GM19468 (cell line): ENCODE measurements at regions not wholly inside any gene's neighbourhood (a gene's known extent, or its start where the extent isn't known, plus 50 kb on each side); places are given as distances from the start of the nearest gene placed in this dataset.
"Not testable (repeated sequence)": the region's sequence is repeated elsewhere in the genome, so short reads cannot be mapped to it uniquely, and the experiment has no call there.

Experiments used
- ATAC-seq: cut with Tn5 transposase; IDR thresholded peaks from one replicate; pipeline ENCODE4 v1.9.1; 2021; ENCODE audit warnings: mild to moderate bottlenecking, moderate library complexity, moderate number of reproducible peaks; ENCODE audit not compliant: unreplicated experiment; ENCODE audit errors: extremely low read depth

GRCh38 chr10:6841761-6842160 is 261.7 kb upstream of the PRKCQ start:
- no peak for ATAC-seq

DNA sequence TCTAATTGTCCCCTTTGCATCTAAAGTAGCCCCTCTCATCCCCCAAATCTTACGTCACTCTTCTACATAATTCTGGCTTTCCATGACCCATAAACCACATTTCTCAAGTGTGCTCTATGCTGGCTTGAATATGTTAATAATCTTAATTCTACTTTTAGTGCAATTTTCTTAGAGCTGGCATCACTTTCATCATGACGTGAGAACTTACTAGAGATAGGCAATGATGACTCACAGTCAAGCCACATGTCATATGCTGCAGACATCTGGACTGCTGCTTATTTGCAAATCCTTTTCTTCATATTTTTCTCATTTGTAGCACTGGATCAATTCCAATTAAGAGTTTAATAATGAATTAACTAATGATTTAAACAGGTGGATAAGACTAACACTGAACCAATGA is 260.7 kb upstream of the PRKCQ start:
- no peak for ATAC-seq

GRCh38 chr10:6840201-6840691 is 260.2 kb upstream of the PRKCQ start:
- no peak for ATAC-seq

DNA sequence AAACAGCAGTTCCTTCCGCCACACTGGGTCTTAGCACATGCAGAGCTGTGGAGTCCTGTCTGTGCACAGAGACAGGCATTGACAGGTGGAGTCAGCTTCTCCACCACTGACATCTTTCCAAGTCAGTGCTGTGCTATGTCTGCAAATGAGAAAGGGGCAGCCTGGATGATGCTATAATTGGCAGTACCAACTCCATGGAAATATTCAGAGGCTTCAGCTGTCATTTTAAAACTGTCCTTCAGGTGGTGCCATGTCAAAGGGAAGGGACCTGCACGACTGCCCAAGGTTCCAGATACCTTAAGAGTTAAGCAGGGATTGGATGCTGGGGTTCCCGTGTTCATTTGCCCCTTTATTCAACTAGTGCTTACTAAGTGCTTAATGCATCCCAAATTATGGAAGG is 258.0 kb upstream of the PRKCQ start:
- ATAC-seq = no peak

- no peak for ATAC-seq
These were observed 253.5 kb upstream of the PRKCQ start for GRCh38 chr10:6833458-6834011.

DNA sequence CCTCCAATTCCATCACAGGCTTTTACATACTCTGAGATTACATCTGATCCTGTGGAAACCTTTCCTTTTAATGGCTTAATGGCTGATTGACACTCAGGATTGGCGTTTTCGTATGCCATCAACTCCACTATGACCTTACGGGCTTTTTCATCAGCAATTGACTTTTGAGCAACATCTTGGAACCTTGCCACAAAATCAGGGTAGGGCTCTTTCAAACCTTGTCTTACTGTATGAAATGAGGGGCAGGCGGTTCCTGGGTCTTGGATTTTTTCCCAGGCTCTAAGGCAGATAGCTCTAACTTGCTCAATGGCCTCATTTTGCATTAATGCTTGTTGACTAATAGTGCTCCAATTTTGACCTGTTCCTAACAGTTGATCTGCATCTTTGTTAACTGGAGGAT is 250.9 kb upstream of the PRKCQ start:
- ATAC-seq = not testable (repeated sequence)

GRCh38 chr10:6824793-6825192 is 244.7 kb upstream of the PRKCQ start:
- ATAC-seq = not testable (repeated sequence)

- ATAC-seq = no peak
These were observed 243.7 kb upstream of the PRKCQ start for GRCh38 chr10:6823770-6824169.

- ATAC-seq = no peak
These were observed 239.2 kb upstream of the PRKCQ start for GRCh38 chr10:6819301-6819700.

- ATAC-seq = no peak
These were observed 237.7 kb upstream of the PRKCQ start for GRCh38 chr10:6817770-6818169.

GRCh38 chr10:6815346-6815745 is 235.3 kb upstream of the PRKCQ start:
- ATAC-seq = no peak

DNA sequence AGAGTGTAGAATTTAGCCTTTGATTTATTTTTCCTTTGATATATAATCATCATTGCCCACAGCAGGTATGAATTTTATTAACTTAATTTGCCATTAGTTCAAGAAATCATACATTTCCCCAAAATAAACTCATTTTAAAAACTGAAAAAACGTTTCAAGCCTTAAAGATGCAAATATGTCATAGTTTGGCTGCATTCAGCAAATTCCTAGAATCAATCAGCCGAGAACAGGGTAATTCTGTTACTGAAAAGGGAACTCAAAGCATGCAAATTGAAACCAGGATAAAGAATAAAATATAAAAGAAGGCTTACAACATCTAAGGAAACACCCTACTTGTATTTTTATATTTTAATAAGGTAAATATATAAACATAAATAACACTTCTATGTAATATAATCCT is 233.8 kb upstream of the PRKCQ start:
- no peak for ATAC-seq

DNA sequence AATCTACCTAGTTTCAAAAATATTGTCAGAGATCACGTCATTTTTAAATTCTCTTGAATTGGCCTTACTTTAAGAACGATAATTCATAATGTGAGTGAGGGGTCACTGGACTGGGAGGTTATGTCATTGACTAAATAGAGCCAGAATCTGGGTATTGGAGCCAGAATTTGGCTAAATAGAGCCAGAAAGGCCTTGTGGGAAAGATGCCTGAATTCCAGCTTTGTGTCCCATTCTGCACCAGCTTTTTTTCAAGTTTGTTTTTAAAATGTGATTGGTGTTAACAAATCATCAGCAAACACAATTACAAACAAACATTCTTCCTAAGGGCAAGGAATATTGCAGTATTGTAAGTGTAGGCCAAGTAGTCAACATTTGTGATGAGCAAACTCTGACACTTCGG is 233.2 kb upstream of the PRKCQ start:
- no peak for ATAC-seq

DNA sequence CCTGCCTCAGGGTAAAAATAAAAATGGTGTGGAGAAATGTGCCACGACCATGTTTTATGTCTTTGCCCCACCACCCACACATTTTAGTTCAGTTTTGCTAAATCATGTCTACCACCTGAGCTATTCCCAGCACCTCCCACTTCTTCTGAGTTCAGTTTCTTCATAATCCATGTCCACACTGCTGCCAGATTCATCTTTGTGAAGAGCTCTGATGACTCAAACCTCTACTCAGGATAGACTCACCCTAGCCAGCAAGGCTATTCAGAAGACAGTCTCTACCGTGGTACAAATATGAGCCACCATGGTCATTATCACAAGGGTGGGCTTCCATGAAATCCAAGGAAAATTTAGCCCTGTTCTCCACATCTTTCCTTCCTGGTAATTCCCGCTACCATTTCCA is 231.1 kb upstream of the PRKCQ start:
- ATAC-seq = no peak

DNA sequence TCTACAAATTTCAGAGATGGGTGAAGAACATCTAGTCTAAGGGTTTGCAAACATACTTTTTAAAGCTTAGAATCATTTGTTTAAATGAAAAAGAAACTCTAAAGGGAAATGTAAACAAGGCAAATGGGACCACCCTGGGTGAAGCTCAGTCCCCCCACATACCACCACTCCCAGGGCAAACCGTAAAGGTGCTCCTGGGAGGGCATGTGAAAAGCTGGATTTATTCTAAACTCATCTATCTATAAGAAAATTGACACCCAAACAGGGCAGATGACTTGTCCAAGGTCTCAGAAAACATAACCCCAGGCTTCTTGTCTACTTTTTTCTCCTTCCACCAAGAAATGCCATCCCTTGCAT is 223.3 kb upstream of the PRKCQ start:
- ATAC-seq = no peak

DNA sequence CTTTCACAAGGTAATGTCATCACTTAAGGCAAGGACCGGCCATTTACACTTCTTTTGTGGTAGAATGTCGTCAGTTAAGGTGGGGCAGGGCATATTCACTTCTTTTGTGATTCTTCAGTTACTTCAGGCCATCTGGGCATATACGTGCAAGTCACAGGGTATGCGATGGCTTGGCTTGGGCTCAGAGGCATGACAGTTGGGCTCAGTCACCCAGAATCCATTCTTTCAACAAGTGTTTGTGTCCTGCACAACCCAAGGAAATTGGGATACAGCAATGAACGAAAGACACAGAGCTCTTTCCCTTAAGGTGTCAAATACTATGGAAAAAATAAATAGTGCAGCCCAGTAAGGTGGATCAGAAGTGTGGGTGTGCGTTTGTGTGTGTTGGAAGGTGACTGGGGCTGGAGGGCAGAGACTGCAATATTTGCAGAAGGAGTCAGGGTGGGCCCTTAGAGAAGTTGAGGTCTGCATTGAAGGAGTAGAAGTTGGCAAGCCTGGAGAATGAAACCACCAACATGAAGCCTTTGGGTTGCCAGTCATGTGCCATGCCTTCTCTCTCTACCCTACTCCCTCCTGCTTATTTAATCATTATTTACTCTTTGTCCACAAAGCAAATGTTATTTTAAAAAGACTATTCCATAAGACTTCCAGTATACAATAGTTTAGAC is 222.8 kb upstream of the PRKCQ start:
- no peak for ATAC-seq

GRCh38 chr10:6796231-6796630 is 216.2 kb upstream of the PRKCQ start:
- ATAC-seq = no peak

DNA sequence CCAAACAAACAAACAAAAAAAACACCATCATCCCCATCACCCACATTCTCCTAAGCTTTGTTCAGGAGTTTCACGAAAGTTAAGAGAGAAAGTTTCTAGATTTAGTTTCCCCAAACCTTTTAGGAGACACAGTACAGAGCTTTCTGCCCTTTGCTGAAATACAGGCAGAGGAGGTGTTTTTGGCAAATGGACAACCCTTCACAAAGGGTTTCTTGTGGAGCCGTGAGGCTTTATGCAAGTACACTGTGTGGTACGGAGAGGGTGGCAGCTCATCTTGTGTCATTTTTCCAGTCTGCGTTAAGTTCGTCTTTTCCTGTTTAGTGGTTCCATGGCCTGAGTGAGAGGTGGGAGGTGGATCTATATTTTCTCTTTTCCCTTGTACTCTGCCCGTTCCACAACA is 215.5 kb upstream of the PRKCQ start:
- no peak for ATAC-seq

GRCh38 chr10:6794841-6795240 is 214.8 kb upstream of the PRKCQ start:
- not testable (repeated sequence) for ATAC-seq

GRCh38 chr10:6794441-6794840 is 214.4 kb upstream of the PRKCQ start:
- no peak for ATAC-seq

- no peak for ATAC-seq
These were observed 208.7 kb upstream of the PRKCQ start for GRCh38 chr10:6788731-6789130.

GRCh38 chr10:6788231-6788630 is 208.2 kb upstream of the PRKCQ start:
- ATAC-seq = no peak
